CD4-positive, alpha-beta T cell treated with Interleukin-10 for 1 hour (primary cell): ENCODE measurements at regions not wholly inside any gene's neighbourhood (a gene's known extent, or its start where the extent isn't known, plus 50 kb on each side); places are given as distances from the start of the nearest gene placed in this dataset.
"Not testable (repeated sequence)": the region's sequence is repeated elsewhere in the genome, so short reads cannot be mapped to it uniquely, and the experiment has no call there.

ENCODE experiments used
- DNase-seq: peaks from one replicate; pipeline ENCODE4 v3.0.0-alpha.2; 2020

- DNase-seq = no peak
Observed at GRCh38 chr21:41583274-41583790, 75.4 kb upstream of the TMPRSS2 start.

GRCh38 chr21:41582866-41583265, 74.9 kb upstream of the TMPRSS2 start:
- no peak for DNase-seq

- no peak for DNase-seq
Observed at GRCh38 chr21:41582298-41582840, 74.4 kb upstream of the TMPRSS2 start.

GRCh38 chr21:41581592-41582228, 73.8 kb upstream of the TMPRSS2 start:
- DNase-seq = no peak

GRCh38 chr21:41580758-41581554, 73.0 kb upstream of the TMPRSS2 start:
- no peak for DNase-seq

- no peak for DNase-seq
Observed at GRCh38 chr21:41579692-41580091, 71.7 kb upstream of the TMPRSS2 start.

GRCh38 chr21:41578716-41579115, 70.8 kb upstream of the TMPRSS2 start:
- DNase-seq = no peak

- no peak for DNase-seq
Observed at GRCh38 chr21:41578083-41578482, 70.1 kb upstream of the TMPRSS2 start.

GRCh38 chr21:41576013-41576615, 68.2 kb upstream of the TMPRSS2 start:
- no peak for DNase-seq

GRCh38 chr21:41573902-41574690, 66.1 kb upstream of the TMPRSS2 start:
- DNase-seq = no peak

- no peak for DNase-seq
Observed at GRCh38 chr21:41571938-41572510, 64.1 kb upstream of the TMPRSS2 start.

GRCh38 chr21:41570791-41571355, 62.9 kb upstream of the TMPRSS2 start:
- no peak for DNase-seq

GRCh38 chr21:41568606-41569385, 60.8 kb upstream of the TMPRSS2 start:
- DNase-seq = no peak

- DNase-seq = no peak
Observed at GRCh38 chr21:41567901-41568510, 60.0 kb upstream of the TMPRSS2 start.

- DNase-seq = not testable (repeated sequence)
Observed at GRCh38 chr21:41567237-41567636, 59.3 kb upstream of the TMPRSS2 start.

GRCh38 chr21:41566500-41567014, 58.6 kb upstream of the TMPRSS2 start:
- no peak for DNase-seq

- no peak for DNase-seq
Observed at GRCh38 chr21:41565550-41565949, 57.6 kb upstream of the TMPRSS2 start.

- no peak for DNase-seq
Observed at GRCh38 chr21:41564871-41565274, 56.9 kb upstream of the TMPRSS2 start.

- no peak for DNase-seq
Observed at GRCh38 chr21:41562101-41563000, 54.4 kb upstream of the TMPRSS2 start.
